H9 (cell line): ENCODE measurements at regions not wholly inside any gene's neighbourhood (a gene's known extent, or its start where the extent isn't known, plus 50 kb on each side); places are given as distances from the start of the nearest gene placed in this dataset.

Source experiments
- DNase-seq: peaks from one replicate; pipeline ENCODE4 v3.0.0-alpha.2; 2017
- H2AFZ ChIP-seq: one replicate; pipeline ENCODE4 v1.6.1; 2013; ENCODE audit warnings: mild to moderate bottlenecking, low read length, control low read depth, moderate library complexity
- H2AK5ac ChIP-seq: 2 replicates; pipeline ENCODE4 v1.6.1; 2013; ENCODE audit warnings: low read length, control low read depth, mixed read lengths; ENCODE audit not compliant: insufficient read length
- H2BK120ac ChIP-seq: one replicate; pipeline ENCODE4 v1.6.1; 2013; ENCODE audit warnings: low read depth, mild to moderate bottlenecking, low read length, control low read depth, inconsistent platforms; ENCODE audit not compliant: poor library complexity, severe bottlenecking
- H2BK12ac ChIP-seq: 2 replicates; pipeline ENCODE4 v1.6.1; 2013; ENCODE audit warnings: low read length, control low read depth, mixed read lengths, low read depth; ENCODE audit not compliant: insufficient read length
- H2BK15ac ChIP-seq: 2 replicates; pipeline ENCODE4 v1.6.1; 2013; ENCODE audit warnings: low read depth, low read length, control low read depth
- H2BK20ac ChIP-seq: one replicate; pipeline ENCODE4 v1.6.1; 2013; ENCODE audit warnings: low read depth, mild to moderate bottlenecking, low read length, control low read depth, inconsistent platforms; ENCODE audit not compliant: poor library complexity, severe bottlenecking
- H2BK5ac ChIP-seq: 2 replicates; pipeline ENCODE4 v1.6.1; 2013; ENCODE audit warnings: low read length, control low read depth, mixed read lengths; ENCODE audit not compliant: insufficient read length
- H3K14ac ChIP-seq: 2 replicates; pipeline ENCODE4 v1.6.1; 2013; ENCODE audit warnings: low read length, control low read depth; ENCODE audit not compliant: insufficient read depth
- H3K18ac ChIP-seq: 2 replicates; pipeline ENCODE4 v1.6.1; 2013; ENCODE audit warnings: low read depth, mild to moderate bottlenecking, mixed read lengths, low read length, control low read depth; ENCODE audit not compliant: insufficient read length
- H3K23ac ChIP-seq: 2 replicates; pipeline ENCODE4 v1.6.1; 2013; ENCODE audit warnings: low read length, control low read depth, mixed read lengths, low read depth; ENCODE audit not compliant: insufficient read length
- H3K23me2 ChIP-seq: 2 replicates; pipeline ENCODE4 v1.6.1; 2013; ENCODE audit warnings: low read depth, mild to moderate bottlenecking, mixed read lengths, low read length, control low read depth; ENCODE audit not compliant: insufficient read length, poor library complexity, severe bottlenecking
- H3K27ac ChIP-seq: 2 replicates; pipeline ENCODE4 v1.5.1; 2013; ENCODE audit warnings: low read length, control low read depth, mixed read lengths, low read depth; ENCODE audit not compliant: insufficient read length
- H3K27me3 ChIP-seq: 2 replicates; pipeline ENCODE4 v1.6.1; 2013; ENCODE audit warnings: low read length, control low read depth, inconsistent platforms; ENCODE audit not compliant: insufficient read depth
- H3K4ac ChIP-seq: 2 replicates; pipeline ENCODE4 v1.6.1; 2013; ENCODE audit warnings: low read depth, mild to moderate bottlenecking, control low read depth, inconsistent platforms, low read length, moderate library complexity
- H3K4me1 ChIP-seq: 2 replicates; pipeline ENCODE4 v1.6.1; 2013; ENCODE audit warnings: low read length, control low read depth, inconsistent platforms; ENCODE audit not compliant: insufficient read depth
- H3K4me2 ChIP-seq: 2 replicates; pipeline ENCODE4 v1.6.1; 2013; ENCODE audit warnings: low read length, control low read depth, mixed read lengths; ENCODE audit not compliant: insufficient read length, insufficient read depth
- H3K56ac ChIP-seq: 2 replicates; pipeline ENCODE4 v1.6.1; 2013; ENCODE audit warnings: low read depth, mild to moderate bottlenecking, mixed read lengths, low read length, control low read depth; ENCODE audit not compliant: insufficient read length
- H3K79me1 ChIP-seq: 2 replicates; pipeline ENCODE4 v1.6.1; 2013; ENCODE audit warnings: low read depth, mild to moderate bottlenecking, moderate library complexity, low read length, control low read depth, inconsistent platforms; ENCODE audit not compliant: insufficient read depth, poor library complexity, severe bottlenecking
- H3K79me2 ChIP-seq: 2 replicates; pipeline ENCODE4 v1.6.1; 2013; ENCODE audit warnings: low read length, control low read depth, inconsistent platforms; ENCODE audit not compliant: insufficient read depth
- H3K9ac ChIP-seq: 2 replicates; pipeline ENCODE4 v1.6.1; 2013; ENCODE audit warnings: low read length, control low read depth, mixed read lengths; ENCODE audit not compliant: insufficient read length; ENCODE audit errors: extremely low read depth
- H3K9me3 ChIP-seq: one replicate; pipeline ENCODE4 v1.6.1; 2013; ENCODE audit warnings: low read depth, low read length, inconsistent platforms; ENCODE audit not compliant: control insufficient read depth
- H3T11ph ChIP-seq: one replicate; pipeline ENCODE4 v1.6.1; 2013; ENCODE audit warnings: mild to moderate bottlenecking, low read length, control low read depth, inconsistent platforms
- H4K20me1 ChIP-seq: one replicate; pipeline ENCODE4 v1.6.1; 2013; ENCODE audit not compliant: control insufficient read depth, insufficient read length, insufficient read depth
- H4K5ac ChIP-seq: 2 replicates; pipeline ENCODE4 v1.6.1; 2013; ENCODE audit warnings: low read depth, mild to moderate bottlenecking, mixed read lengths, low read length, control low read depth; ENCODE audit not compliant: insufficient read length
- H4K8ac ChIP-seq: replicated peaks from 2 replicates; pipeline ENCODE4 v1.6.1; 2013; ENCODE audit warnings: low read length, control low read depth, mixed read lengths, low read depth; ENCODE audit not compliant: insufficient read length
- H4K91ac ChIP-seq: 2 replicates; pipeline ENCODE4 v1.6.1; 2013; ENCODE audit warnings: low read depth, mild to moderate bottlenecking, moderate library complexity, mixed read lengths, low read length, control low read depth; ENCODE audit not compliant: insufficient read length
- H3K27ac Mint-ChIP-seq, 3 experiments: 2 replicates in 2 of 3; 3 replicates in 1 of 3; pipeline ENCODE4 v1.8.0; 2020 to 2021; ENCODE audit warnings: mixed read lengths in 3 of 3, mild to moderate bottlenecking in 1 of 3, moderate library complexity in 1 of 3
- H3K27me3 Mint-ChIP-seq: 2 replicates; pipeline ENCODE4 v1.8.0; 2021; ENCODE audit warnings: low read depth, mild to moderate bottlenecking, moderate library complexity, mixed read lengths
- H3K36me3 Mint-ChIP-seq, 3 experiments: 2 replicates in 2 of 3; 3 replicates in 1 of 3; pipeline ENCODE4 v1.8.0; 2020 to 2021; ENCODE audit warnings: low read depth in 3 of 3, mixed read lengths in 3 of 3; ENCODE audit not compliant: insufficient read depth in 1 of 3
- H3K4me1 Mint-ChIP-seq, 2 experiments: 2 replicates each; pipeline ENCODE4 v1.8.0; 2020; ENCODE audit warnings: mixed read lengths in 2 of 2
- H3K4me3 Mint-ChIP-seq, 2 experiments: 2 replicates in 1 of 2; 3 replicates in 1 of 2; pipeline ENCODE4 v1.8.0; 2020 to 2021; ENCODE audit warnings: mild to moderate bottlenecking in 2 of 2, mixed read lengths in 2 of 2, moderate library complexity in 1 of 2
- H3K9me3 Mint-ChIP-seq, 2 experiments: 2 replicates in 1 of 2; 3 replicates in 1 of 2; pipeline ENCODE4 v1.8.0; 2020; ENCODE audit warnings: mild to moderate bottlenecking in 2 of 2, mixed read lengths in 2 of 2, moderate library complexity in 1 of 2
- WGBS: extraction: QIAGEN DNeasy Blood & Tissue Kit; methylation state at CpG from one replicate; pipeline ENCODE4 v1.1.7; 2013; ENCODE audit warnings: missing lambda C conversion rate, low lambda C conversion rate, mixed read lengths; ENCODE audit not compliant: insufficient read length; ENCODE audit errors: extremely low coverage; 5-methylcytosine and 5-hydroxymethylcytosine counted together
- TF ChIP-seq, protein P1 (sequence below): fragments of 200-600 bp; sonication (generic); conservative IDR thresholded peaks from 3 replicates; pipeline ENCODE4 v1.8.0; 2021; ENCODE audit warnings: antibody characterized with exemption, mild to moderate bottlenecking

- Histone ChIP-seq H3K79me1 (no peaks in the 10 kb centered on the region), H4K20me1 (no peaks in the 10 kb centered on the region), H3K23me2 (no peaks in the 10 kb centered on the region), H3K9ac (no peak overlapping the region), H3K23ac (no peak overlapping the region), H2BK15ac (no peak overlapping the region), H4K91ac (no peak overlapping the region), H3K4ac (no peak overlapping the region), H2BK120ac (no peak overlapping the region), H3K9me3 (no peaks in the 10 kb centered on the region), H3K18ac (no peak overlapping the region), H3K56ac (no peak overlapping the region), H3T11ph (no peak overlapping the region), H3K4me1 (no peaks in the 10 kb centered on the region), H4K5ac (no peak overlapping the region), H2BK20ac (no peak overlapping the region), H3K14ac (no peak overlapping the region), H2AFZ (no peak overlapping the region), H3K27me3 (no peaks in the 10 kb centered on the region), H3K4me2 (no peak overlapping the region), H2AK5ac (no peak overlapping the region), H4K8ac (no peak overlapping the region), H3K79me2 (no peaks in the 10 kb centered on the region), H2BK5ac (no peak overlapping the region), H3K27ac (no peak overlapping the region), H2BK12ac (no peak overlapping the region)
- no CpG with 5 or more reads among the region's 22 CpGs for WGBS
- TF ChIP-seq, protein P1, sequence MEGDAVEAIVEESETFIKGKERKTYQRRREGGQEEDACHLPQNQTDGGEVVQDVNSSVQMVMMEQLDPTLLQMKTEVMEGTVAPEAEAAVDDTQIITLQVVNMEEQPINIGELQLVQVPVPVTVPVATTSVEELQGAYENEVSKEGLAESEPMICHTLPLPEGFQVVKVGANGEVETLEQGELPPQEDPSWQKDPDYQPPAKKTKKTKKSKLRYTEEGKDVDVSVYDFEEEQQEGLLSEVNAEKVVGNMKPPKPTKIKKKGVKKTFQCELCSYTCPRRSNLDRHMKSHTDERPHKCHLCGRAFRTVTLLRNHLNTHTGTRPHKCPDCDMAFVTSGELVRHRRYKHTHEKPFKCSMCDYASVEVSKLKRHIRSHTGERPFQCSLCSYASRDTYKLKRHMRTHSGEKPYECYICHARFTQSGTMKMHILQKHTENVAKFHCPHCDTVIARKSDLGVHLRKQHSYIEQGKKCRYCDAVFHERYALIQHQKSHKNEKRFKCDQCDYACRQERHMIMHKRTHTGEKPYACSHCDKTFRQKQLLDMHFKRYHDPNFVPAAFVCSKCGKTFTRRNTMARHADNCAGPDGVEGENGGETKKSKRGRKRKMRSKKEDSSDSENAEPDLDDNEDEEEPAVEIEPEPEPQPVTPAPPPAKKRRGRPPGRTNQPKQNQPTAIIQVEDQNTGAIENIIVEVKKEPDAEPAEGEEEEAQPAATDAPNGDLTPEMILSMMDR: no peak
- H3K27me3 Mint-ChIP-seq: no peaks in the 10 kb centered on the region
- no peak for DNase-seq
- no peaks in the 10 kb centered on the region; a peak in 1 of 7 replicates for H3K36me3 Mint-ChIP-seq
- no peaks in the 10 kb centered on the region; a peak in 1 of 5 replicates for H3K9me3 Mint-ChIP-seq
- H3K4me1 Mint-ChIP-seq: peaks cover 7% of the 10 kb centered on the region in 2 experiments; a peak in 2 of 4 replicates
- H3K4me3 Mint-ChIP-seq: no peak overlapping the region
- H3K27ac Mint-ChIP-seq: no peak overlapping the region
These were observed 171.0 kb upstream of the ZNF32 start for GRCh38 chr10:43819464-43820230.
